ENCODE measurements at regions not wholly inside any gene's neighbourhood (a gene's known extent, or its start where the extent isn't known, plus 50 kb on each side); places are given as distances from the start of the nearest gene placed in this dataset.
"Not testable (repeated sequence)": the region's sequence is repeated elsewhere in the genome, so short reads cannot be mapped to it uniquely, and the experiment has no call there.

GRCh38 chr2:212723226-212723625, 184.6 kb upstream of the ERBB4 start:
- no peak overlapping the region for H3K4me3 ChIP-seq (ENCODE audit: low read depth, poor library complexity, severe bottlenecking)
- 32 to 46% methylated on average over 1 of the region's 1 CpG for WGBS, 2 donors
- TF ChIP-seq, protein P1, sequence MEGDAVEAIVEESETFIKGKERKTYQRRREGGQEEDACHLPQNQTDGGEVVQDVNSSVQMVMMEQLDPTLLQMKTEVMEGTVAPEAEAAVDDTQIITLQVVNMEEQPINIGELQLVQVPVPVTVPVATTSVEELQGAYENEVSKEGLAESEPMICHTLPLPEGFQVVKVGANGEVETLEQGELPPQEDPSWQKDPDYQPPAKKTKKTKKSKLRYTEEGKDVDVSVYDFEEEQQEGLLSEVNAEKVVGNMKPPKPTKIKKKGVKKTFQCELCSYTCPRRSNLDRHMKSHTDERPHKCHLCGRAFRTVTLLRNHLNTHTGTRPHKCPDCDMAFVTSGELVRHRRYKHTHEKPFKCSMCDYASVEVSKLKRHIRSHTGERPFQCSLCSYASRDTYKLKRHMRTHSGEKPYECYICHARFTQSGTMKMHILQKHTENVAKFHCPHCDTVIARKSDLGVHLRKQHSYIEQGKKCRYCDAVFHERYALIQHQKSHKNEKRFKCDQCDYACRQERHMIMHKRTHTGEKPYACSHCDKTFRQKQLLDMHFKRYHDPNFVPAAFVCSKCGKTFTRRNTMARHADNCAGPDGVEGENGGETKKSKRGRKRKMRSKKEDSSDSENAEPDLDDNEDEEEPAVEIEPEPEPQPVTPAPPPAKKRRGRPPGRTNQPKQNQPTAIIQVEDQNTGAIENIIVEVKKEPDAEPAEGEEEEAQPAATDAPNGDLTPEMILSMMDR (IDR thresholded peaks at IDR 0.05): no peak
- no peak for TF ChIP-seq POLR2A (IDR thresholded peaks at IDR 0.05)
- intact Hi-C loops (cut with DNase I; ENCODE audit: low total_unique reads): no loop called here
- no peak for DNase-seq (ENCODE audit: low spot score in 2 of 2)

DNA sequence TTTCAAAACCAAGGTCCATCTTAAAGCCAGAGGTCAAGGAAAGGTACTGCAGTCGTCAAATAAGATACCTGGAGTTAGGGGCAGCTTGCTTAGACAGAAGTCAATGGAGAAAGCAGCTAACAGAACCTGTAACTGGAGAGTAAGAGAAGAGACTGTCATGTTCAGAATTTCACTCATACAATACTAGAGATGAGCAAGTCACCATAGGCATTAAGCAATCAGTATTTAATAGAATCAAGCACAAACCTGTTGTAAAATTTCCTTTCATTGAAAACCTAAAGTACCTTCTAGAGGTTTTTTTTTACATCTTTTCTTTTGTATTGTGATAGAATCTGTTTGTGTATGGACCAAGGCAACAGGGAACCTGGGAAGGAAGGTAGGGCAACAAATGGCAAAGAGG, 183.4 kb upstream of the ERBB4 start:
- no peak overlapping the region for H3K4me3 ChIP-seq (ENCODE audit: low read depth, poor library complexity, severe bottlenecking)
- 84 to 86% methylated on average over 1 of the region's 1 CpG for WGBS, 2 donors
- DNase-seq (ENCODE audit: low spot score in 2 of 2): no peak
- intact Hi-C loops (cut with DNase I; ENCODE audit: low total_unique reads): no loop called here
- TF ChIP-seq POLR2A (IDR thresholded peaks at IDR 0.05): no peak
- TF ChIP-seq, protein P1 (IDR thresholded peaks at IDR 0.05): no peak

- intact Hi-C loops (cut with DNase I; ENCODE audit: low total_unique reads): no loop called here
- no peak for DNase-seq (ENCODE audit: low spot score in 2 of 2)
- TF ChIP-seq, protein P1 (IDR thresholded peaks at IDR 0.05): no peak
- H3K4me3 ChIP-seq (ENCODE audit: low read depth, poor library complexity, severe bottlenecking): no peak overlapping the region
- WGBS, 2 donors: 94 to 99% methylated on average over 17 to 35 of the region's 38 CpGs
These were observed 182.4 kb upstream of the ERBB4 start for GRCh38 chr2:212721026-212721451.

- H3K4me3 ChIP-seq (ENCODE audit: low read depth, poor library complexity, severe bottlenecking); intact Hi-C loops (cut with DNase I; ENCODE audit: low total_unique reads); DNase-seq (ENCODE audit: low spot score in 2 of 2): not testable (repeated sequence)
- 62 to 67% methylated on average over 1 of the region's 1 CpG for WGBS, 2 donors
These were observed 176.8 kb upstream of the ERBB4 start for GRCh38 chr2:212715411-212715810.

GRCh38 chr2:212713681-212714080, 175.1 kb upstream of the ERBB4 start:
- TF ChIP-seq, protein P1 (IDR thresholded peaks at IDR 0.05): no peak
- no peak for TF ChIP-seq POLR2A (IDR thresholded peaks at IDR 0.05)
- intact Hi-C loops (cut with DNase I; ENCODE audit: low total_unique reads): no loop called here
- no peak for DNase-seq (ENCODE audit: low spot score in 2 of 2)
- H3K4me3 ChIP-seq (ENCODE audit: low read depth, poor library complexity, severe bottlenecking): no peak overlapping the region
- 14 to 23% methylated on average over 1 of the region's 1 CpG for WGBS, 2 donors

DNA sequence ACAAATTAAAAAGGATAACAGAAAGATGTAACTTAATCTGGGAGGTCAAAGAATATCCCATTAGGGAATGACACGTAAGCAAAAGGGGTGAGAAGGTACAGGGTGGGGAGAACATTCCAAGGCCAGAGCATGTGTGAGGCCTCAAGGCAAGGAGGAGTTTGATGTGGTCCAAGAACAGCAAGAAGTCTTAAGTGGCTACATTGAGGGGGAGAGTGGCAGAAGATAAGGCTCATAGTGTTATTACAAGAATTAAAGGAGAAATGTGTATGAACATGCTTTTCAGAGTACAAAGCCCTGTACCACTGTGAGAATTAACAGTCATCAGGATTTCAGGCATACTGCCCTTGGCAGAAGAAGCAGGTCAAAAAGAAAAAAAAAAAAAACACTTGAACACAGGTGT, 174.4 kb upstream of the ERBB4 start:
- DNase-seq (ENCODE audit: low spot score in 2 of 2): no peak
- intact Hi-C loops (cut with DNase I; ENCODE audit: low total_unique reads): no loop called here
- H3K4me3 ChIP-seq (ENCODE audit: low read depth, poor library complexity, severe bottlenecking): no peak overlapping the region
- 32 to 40% methylated on average over 1 of the region's 1 CpG for WGBS, 2 donors
- TF ChIP-seq POLR2A (IDR thresholded peaks at IDR 0.05): no peak
- TF ChIP-seq, protein P1 (IDR thresholded peaks at IDR 0.05): no peak

All from lower leg skin (tissue), 4 donors.